Tibial nerve (tissue), 4 donors: ENCODE measurements at regions not wholly inside any gene's neighbourhood (a gene's known extent, or its start where the extent isn't known, plus 50 kb on each side); places are given as distances from the start of the nearest gene placed in this dataset.
A peak's percentile ranks its signal among the peaks of the same experiment; 100 is the strongest.
"Not testable (repeated sequence)": the region's sequence is repeated elsewhere in the genome, so short reads cannot be mapped to it uniquely, and the experiment has no call there.

ENCODE experiments used
- DNase-seq, 2 donors: peaks; one replicate each; pipeline ENCODE4 v3.0.0-alpha.2; 2019; ENCODE audit warnings: low spot score in 2 of 2
- H3K27ac ChIP-seq, 4 donors: fragments of 200-600 bp; sonication (generic) in 3 of 4; one replicate each; pipeline ENCODE4 v1.5.1; 2017 to 2019; ENCODE audit warnings: mild to moderate bottlenecking in 1 of 4
- H3K27me3 ChIP-seq, 2 donors: fragments of 200-600 bp; sonication (generic) in 1 of 2; one replicate each; pipeline versions ENCODE4 v1.5.1 to v1.6.0; 2017 to 2019
- H3K36me3 ChIP-seq, 3 donors: fragments of 200-600 bp; sonication (generic); one replicate each; pipeline ENCODE4 v1.5.1; 2018 to 2019
- H3K4me1 ChIP-seq, 4 donors: fragments of 200-600 bp; sonication (generic) in 3 of 4; one replicate each; pipeline ENCODE4 v1.5.1; 2017 to 2019
- H3K4me3 ChIP-seq, 4 donors: fragments of 200-600 bp; sonication (generic) in 3 of 4; one replicate each; pipeline ENCODE4 v1.5.1; 2017 to 2019; ENCODE audit warnings: mild to moderate bottlenecking in 1 of 4, moderate library complexity in 1 of 4
- H3K9me3 ChIP-seq, 4 donors: fragments of 200-600 bp; sonication (generic) in 3 of 4; one replicate each; pipeline ENCODE4 v1.5.1; 2017 to 2019
- EP300 ChIP-seq, 2 donors: sonication (generic); formaldehyde crosslinking; IDR thresholded peaks; one replicate each; pipeline ENCODE4 v1.6.1; 2017; ENCODE audit warnings: antibody characterized with exemption in 2 of 2, mild to moderate bottlenecking in 1 of 2
- POLR2A ChIP-seq, 2 donors: fragments of 450-650 bp; IDR thresholded peaks; one replicate each; pipeline ENCODE4 v1.6.1; 2017; ENCODE audit warnings: antibody characterized with exemption in 2 of 2, mild to moderate bottlenecking in 2 of 2, moderate library complexity in 2 of 2
- WGBS, 2 donors: methylation state at CpG; one replicate each; pipeline ENCODE4 v1.1.5; 2018; 5-methylcytosine and 5-hydroxymethylcytosine counted together
- TF ChIP-seq, protein P1 (sequence below), 5 experiments: fragments of 200-600 bp in 3 of 5; fragments of 450-650 bp in 2 of 5; sonication (generic) in 3 of 5; IDR thresholded peaks; one replicate each; pipeline ENCODE4 v1.5.1; 2016 to 2019; ENCODE audit warnings: antibody characterized with exemption in 5 of 5, mild to moderate bottlenecking in 3 of 5, moderate library complexity in 2 of 5

DNA sequence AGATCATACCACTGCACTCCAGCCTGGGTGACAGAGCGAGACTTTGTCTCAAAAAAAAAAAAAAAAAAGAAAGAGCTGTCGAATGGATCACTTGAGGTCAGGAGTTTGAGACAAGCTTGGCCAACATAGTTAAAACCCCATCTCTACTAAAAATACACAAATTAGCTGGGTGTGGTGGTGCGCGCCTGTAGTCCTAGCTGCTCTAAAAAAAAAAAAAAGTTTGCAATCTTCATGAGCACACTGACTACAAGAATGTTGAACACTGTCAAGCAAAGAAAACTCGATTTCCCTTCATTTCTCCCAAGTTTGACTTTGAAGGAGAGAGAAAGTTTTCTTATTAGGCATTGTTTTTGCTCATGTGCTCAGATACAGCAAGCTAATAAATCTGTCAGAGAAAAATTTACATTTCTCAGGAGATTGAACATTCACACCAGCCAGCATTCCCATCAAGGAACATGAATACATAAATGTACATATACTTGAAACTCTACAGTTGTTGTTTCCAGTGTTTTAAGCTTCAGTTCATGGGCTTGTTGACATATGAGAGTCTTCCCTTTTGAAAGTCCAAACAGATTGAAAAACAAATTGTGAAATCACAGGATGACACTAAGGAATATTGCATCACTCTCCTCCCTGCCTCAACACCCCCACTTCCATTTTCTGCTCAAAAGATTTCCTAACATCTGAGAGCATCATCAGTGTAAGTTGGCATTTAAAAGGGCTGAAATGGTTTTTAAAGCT is 81.8 kb downstream of the ARRDC3 start:
- Histone ChIP-seq H3K9me3 (no peaks in the 10 kb centered on the region), H3K27me3 (no peaks in the 10 kb centered on the region), H3K4me1 (peaks cover 0 to 19% (median 3%) of the 10 kb centered on the region in 4 donors), H3K4me3 (no peak overlapping the region), H3K27ac (peak overlapping the region in 2 of 4 donors; percentile 9 to 66), H3K36me3 (no peaks in the 10 kb centered on the region)
- WGBS, 2 donors: 83 to 85% methylated on average over 5 of the region's 5 CpGs
- TF ChIP-seq POLR2A (IDR thresholded peaks at IDR 0.05): no peak
- peak; percentile 78 to 92 for TF ChIP-seq EP300 (IDR thresholded peaks at IDR 0.05)
- TF ChIP-seq, protein P1, sequence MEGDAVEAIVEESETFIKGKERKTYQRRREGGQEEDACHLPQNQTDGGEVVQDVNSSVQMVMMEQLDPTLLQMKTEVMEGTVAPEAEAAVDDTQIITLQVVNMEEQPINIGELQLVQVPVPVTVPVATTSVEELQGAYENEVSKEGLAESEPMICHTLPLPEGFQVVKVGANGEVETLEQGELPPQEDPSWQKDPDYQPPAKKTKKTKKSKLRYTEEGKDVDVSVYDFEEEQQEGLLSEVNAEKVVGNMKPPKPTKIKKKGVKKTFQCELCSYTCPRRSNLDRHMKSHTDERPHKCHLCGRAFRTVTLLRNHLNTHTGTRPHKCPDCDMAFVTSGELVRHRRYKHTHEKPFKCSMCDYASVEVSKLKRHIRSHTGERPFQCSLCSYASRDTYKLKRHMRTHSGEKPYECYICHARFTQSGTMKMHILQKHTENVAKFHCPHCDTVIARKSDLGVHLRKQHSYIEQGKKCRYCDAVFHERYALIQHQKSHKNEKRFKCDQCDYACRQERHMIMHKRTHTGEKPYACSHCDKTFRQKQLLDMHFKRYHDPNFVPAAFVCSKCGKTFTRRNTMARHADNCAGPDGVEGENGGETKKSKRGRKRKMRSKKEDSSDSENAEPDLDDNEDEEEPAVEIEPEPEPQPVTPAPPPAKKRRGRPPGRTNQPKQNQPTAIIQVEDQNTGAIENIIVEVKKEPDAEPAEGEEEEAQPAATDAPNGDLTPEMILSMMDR (IDR thresholded peaks at IDR 0.05): no peak
- no peak for DNase-seq

DNA sequence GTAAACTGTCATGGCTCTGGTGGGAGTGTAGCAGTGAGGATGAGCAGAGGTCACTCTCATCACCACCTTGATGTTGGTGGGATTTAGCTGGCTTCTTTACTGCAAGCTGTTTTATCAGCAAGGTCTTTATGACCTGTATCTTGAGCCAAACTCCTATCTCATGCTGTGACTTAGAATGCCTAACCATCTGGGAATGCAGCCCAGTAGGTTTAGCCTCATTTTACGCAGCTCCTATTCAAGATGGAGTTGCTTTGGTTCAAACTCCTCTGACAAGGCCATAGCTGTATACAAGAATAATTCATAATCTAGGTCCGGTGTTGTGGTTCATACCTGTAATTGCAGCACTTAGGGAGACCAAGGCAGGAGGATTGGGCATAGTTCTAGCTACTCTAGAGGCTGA is 85.1 kb downstream of the ARRDC3 start:
- Histone ChIP-seq H3K27ac (peak overlapping the region in 1 of 4 donors; percentile 13), H3K36me3 (no peaks in the 10 kb centered on the region), H3K4me3 (no peak overlapping the region), H3K9me3 (no peaks in the 10 kb centered on the region), H3K4me1 (peaks cover 0 to 16% (median 3%) of the 10 kb centered on the region in 4 donors), H3K27me3 (no peaks in the 10 kb centered on the region)
- TF ChIP-seq EP300 (IDR thresholded peaks at IDR 0.05) (no peak), POLR2A (IDR thresholded peaks at IDR 0.05) (no peak)
- TF ChIP-seq, protein P1 (IDR thresholded peaks at IDR 0.05): no peak
- WGBS, 2 donors: 97 to 98% methylated on average over 2 of the region's 2 CpGs
- DNase-seq: no peak

DNA sequence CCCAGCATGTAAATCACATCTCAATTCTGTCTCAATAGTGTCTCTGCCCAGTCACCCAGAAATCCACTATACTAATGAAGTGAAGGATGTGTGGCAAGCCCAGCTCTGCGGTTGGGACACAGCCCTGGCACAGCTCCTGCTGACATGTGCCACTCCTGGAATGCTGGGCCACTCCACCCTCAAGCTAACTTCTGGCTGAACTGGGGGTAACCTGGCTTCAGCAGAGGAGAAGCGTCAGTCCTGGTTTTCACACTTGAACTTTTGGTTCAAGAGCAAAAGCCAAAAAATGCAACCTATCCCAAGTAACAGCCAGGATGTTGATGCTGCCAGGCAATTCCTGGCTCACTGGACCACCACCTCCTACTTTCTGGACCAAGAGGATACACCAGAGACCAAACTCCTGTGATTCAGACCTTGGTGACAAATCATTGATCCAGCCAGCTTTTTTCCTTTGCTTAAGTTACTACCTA is 86.4 kb downstream of the ARRDC3 start:
- H3K27me3 ChIP-seq: no peaks in the 10 kb centered on the region
- 69 to 75% methylated on average over 2 of the region's 2 CpGs for WGBS, 2 donors
- H3K36me3 ChIP-seq: no peaks in the 10 kb centered on the region
- peak overlapping the region in 2 of 4 donors; percentile 50 to 63 for H3K27ac ChIP-seq
- TF ChIP-seq POLR2A (IDR thresholded peaks at IDR 0.05) (no peak), EP300 (IDR thresholded peaks at IDR 0.05) (peak in 1 of 2 donors; percentile 80)
- TF ChIP-seq, protein P1 (IDR thresholded peaks at IDR 0.05): no peak
- peaks cover 0 to 10% (median 0%) of the 10 kb centered on the region in 4 donors for H3K4me1 ChIP-seq
- no peaks in the 10 kb centered on the region for H3K9me3 ChIP-seq
- H3K4me3 ChIP-seq: no peak overlapping the region
- peak; percentile 61 to 78 for DNase-seq

DNA sequence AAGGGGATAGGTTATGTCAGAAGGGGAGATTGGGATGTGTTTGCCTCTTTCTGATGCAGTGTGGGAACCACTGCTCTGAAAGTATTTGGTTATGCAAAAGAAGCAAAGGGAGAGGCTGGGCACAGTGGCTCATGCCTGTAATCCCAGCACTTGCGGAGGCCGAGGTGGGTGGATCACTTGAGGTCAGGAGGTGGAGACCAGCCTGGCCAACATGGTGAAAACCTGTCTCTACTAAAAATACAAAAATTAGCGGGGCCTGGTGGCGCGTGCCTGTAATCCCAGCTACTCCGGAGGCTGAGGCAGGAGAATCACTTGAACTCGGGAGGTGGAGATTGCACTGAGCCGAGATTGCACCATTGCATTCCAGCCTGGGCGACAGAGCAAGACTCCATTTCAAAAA is 87.0 kb downstream of the ARRDC3 start:
- H3K27me3 ChIP-seq, H3K36me3 ChIP-seq, H3K4me3 ChIP-seq, H3K9me3 ChIP-seq, H3K4me1 ChIP-seq: not testable (repeated sequence)
- DNase-seq: peak in 1 of 2 donors; percentile 29
- WGBS, 2 donors: 82 to 85% methylated on average over 9 of the region's 9 CpGs
- H3K27ac ChIP-seq: peak overlapping the region in 2 of 4 donors; percentile 50 to 63

DNA sequence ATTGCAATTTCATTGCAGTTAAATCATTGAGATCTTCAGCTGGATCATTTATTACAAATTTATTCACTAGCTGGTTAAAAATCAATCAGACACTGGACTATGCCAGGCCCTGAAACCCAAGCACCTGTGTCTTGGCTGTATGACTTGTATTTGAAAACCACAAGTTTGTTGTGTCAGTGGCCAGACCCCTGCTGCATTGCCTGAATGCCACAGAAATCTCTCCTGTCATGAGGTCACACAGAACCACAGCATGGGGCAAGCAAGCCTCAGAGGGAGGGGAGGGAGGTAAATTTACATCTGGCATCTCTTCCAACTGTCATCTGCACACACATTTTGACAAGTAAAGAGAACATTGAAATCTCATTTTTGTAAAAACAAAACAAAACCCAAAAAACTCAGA is 90.0 kb downstream of the ARRDC3 start:
- TF ChIP-seq EP300 (IDR thresholded peaks at IDR 0.05): no peak
- Histone ChIP-seq H3K36me3 (no peaks in the 10 kb centered on the region), H3K27ac (no peak overlapping the region), H3K4me1 (peaks cover 0 to 16% (median 0%) of the 10 kb centered on the region in 4 donors), H3K27me3 (no peaks in the 10 kb centered on the region), H3K9me3 (no peaks in the 10 kb centered on the region), H3K4me3 (no peak overlapping the region)
- no peak for DNase-seq

DNA sequence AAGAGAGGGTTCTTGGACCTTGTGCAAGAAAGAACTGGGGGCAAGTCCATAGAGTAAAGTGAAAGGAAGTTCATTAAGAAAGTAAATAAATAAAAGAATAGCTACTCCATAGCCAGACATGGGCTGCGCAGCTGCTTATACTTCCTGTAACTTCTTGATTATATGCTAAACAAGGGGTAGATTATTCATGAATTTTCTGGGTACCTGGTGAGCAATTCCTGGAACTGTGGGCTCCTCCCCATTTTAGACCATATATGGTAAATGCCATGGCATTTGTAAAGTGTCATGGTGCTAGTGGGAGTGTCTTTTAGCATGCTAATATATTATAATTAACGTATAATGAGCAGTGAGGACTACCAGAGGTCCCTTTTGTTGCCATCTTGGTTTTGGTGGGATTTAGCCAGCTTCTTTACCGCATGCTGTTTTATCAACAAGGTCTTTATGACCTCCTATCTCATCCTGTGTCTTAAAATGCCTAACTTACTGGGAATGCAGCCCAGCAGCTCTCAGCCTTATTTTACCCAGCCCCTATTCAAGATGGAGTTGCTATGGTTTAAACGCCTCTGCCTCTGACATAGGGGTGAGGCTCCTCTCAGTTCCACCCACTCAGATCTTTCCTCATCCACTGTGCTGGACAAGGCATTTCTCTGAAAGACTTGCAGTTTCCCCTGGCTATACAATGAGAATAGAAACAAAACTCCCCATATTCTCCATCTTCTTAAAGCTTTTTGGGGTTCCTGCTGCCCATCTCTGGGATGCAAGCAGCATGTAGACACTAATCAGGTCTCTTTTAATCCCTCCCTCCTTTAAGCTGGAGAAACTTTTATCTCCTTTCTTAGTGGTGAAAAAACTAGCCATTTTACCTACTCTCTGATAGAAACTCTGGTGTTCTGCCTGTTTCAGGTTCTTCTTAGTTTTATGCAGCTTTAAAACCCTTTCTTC is 91.2 kb downstream of the ARRDC3 start:
- H3K9me3 ChIP-seq: no peaks in the 10 kb centered on the region
- no peak overlapping the region for H3K27ac ChIP-seq
- no peaks in the 10 kb centered on the region for H3K36me3 ChIP-seq
- TF ChIP-seq, protein P1 (IDR thresholded peaks at IDR 0.05): no peak
- TF ChIP-seq EP300 (IDR thresholded peaks at IDR 0.05) (no peak), POLR2A (IDR thresholded peaks at IDR 0.05) (no peak)
- peaks cover 0 to 13% (median 0%) of the 10 kb centered on the region in 4 donors for H3K4me1 ChIP-seq
- DNase-seq: no peak
- 59 to 71% methylated on average over 4 of the region's 4 CpGs for WGBS, 2 donors
- H3K27me3 ChIP-seq: no peaks in the 10 kb centered on the region
- H3K4me3 ChIP-seq: no peak overlapping the region
